Astrocyte (in vitro differentiated cells and primary cell): ENCODE measurements at regions not wholly inside any gene's neighbourhood (a gene's known extent, or its start where the extent isn't known, plus 50 kb on each side); places are given as distances from the start of the nearest gene placed in this dataset.
"Not testable (repeated sequence)": the region's sequence is repeated elsewhere in the genome, so short reads cannot be mapped to it uniquely, and the experiment has no call there.

Experiments used
- CTCF ChIP-seq: IDR thresholded peaks from 2 replicates; pipeline ENCODE4 v1.5.1; 2011; ENCODE audit warnings: low read depth, mild to moderate bottlenecking, inconsistent platforms, low read length, moderate library complexity; ENCODE audit not compliant: insufficient read depth
- EZH2 ChIP-seq: IDR thresholded peaks from 2 replicates; pipeline ENCODE4 v1.6.1; 2012; ENCODE audit warnings: mild to moderate bottlenecking, low read length, inconsistent platforms; ENCODE audit not compliant: insufficient read depth

GRCh38 chrX:45467537-45467936, 266.9 kb upstream of the DIPK2B start:
- not testable (repeated sequence) for TF ChIP-seq CTCF, EZH2
